ENCODE measurements at regions not wholly inside any gene's neighbourhood (a gene's known extent, or its start where the extent isn't known, plus 50 kb on each side); places are given as distances from the start of the nearest gene placed in this dataset.

DNA sequence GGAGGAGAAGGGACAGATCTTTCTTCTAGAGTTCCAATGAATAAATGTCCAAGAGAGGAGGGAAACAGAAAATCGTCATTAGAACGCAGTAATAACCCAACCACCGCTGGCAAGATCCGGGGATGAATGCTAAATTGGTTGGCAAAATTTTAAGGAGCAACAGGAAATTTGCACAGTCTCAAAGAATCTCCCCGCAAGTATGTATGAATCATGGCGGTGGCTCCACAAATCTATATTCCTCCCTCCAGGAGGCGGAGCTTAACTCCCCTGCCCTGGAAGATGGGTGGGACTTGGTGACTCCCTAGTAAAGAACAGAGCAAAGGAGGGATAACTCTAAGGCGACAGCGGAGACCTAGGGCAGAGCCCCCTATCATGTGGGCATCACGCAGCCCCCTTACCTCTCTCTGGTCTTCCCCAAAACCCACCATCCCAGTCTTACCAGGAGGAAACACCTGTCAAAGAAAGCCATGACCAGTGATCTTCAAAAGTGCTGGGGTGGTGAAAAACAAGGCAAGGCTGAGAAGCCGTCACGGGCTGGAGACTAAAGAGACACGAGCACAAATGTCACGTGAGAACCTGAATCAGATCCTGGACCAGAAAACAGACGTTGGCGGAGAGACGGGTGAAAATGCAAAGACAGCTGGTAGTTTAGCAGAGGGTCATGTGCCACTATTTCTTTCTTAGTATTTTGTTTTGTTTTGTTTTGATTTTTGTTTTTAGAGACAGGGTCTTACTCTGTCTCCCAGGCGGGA is 125.8 kb downstream of the NCOR2 start:
- Mint-ChIP-seq H3K27ac (peak overlapping the region; percentile 14), H3K4me3 (no peak overlapping the region), H3K9me3 (no peaks in the 10 kb centered on the region), H3K4me1 (peaks cover 14% of the 10 kb centered on the region), H3K36me3 (peaks cover 17% of the 10 kb centered on the region), H3K27me3 (no peaks in the 10 kb centered on the region)

DNA sequence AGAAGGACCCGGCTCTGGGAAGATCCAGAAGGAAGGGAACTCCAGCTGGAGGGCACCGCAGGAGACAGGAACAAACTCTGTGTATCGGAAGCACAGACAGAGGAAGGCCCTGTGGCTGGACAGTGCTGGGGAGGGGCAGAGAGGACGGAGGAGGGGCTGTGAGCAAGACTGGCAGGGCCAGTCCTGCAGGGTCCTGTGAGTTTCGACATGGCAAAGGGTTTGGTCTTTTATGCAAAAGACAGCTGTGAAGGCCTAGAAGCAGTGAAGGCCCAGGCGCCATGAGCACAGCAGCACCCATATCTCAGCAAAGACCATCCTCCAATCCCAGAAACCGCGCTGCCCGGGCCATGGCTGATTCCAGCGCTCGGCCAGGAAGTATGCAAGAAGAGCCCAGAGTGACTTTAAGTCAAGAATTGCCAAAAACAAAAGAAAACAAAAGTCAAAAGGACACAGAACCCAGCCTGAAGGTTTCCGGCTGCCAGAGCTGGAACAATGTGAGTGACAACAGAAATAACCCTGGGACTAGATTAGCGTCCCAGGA is 126.5 kb downstream of the NCOR2 start:
- H3K9me3 Mint-ChIP-seq: no peaks in the 10 kb centered on the region
- H3K27me3 Mint-ChIP-seq: no peaks in the 10 kb centered on the region
- H3K36me3 Mint-ChIP-seq: peaks cover 14% of the 10 kb centered on the region
- peak overlapping the region; percentile 62 for H3K27ac Mint-ChIP-seq
- H3K4me1 Mint-ChIP-seq: peaks cover 14% of the 10 kb centered on the region
- no peak overlapping the region for H3K4me3 Mint-ChIP-seq

DNA sequence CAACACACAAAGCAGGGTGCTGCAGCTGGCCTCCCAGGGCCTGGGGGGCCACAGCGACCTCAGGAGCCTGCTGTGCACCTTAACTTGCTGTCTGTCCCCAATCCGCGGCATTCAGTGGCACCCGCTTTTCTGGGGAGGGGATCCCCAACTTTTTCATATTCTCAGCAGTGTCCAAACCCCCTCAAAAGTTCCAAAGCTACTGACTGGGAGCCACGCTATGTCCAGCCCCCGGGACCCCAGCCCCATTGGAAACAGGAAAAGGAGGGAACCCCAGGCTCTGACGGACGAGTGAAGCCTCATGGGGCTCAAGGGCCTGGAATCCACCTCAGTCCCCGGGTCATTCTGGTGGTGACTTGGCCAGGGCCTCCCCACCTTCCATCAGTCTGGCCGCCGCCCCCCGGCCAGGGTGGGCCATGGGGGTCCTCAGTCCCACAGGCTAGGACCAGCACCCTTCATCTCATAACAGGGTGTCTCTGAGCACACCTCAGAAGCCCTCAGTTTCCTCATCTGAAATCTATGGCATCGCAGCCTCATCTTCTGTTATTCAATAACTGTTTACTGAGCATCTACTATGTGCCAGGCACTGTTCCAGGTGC is 127.3 kb downstream of the NCOR2 start:
- peaks cover 14% of the 10 kb centered on the region for H3K36me3 Mint-ChIP-seq

DNA sequence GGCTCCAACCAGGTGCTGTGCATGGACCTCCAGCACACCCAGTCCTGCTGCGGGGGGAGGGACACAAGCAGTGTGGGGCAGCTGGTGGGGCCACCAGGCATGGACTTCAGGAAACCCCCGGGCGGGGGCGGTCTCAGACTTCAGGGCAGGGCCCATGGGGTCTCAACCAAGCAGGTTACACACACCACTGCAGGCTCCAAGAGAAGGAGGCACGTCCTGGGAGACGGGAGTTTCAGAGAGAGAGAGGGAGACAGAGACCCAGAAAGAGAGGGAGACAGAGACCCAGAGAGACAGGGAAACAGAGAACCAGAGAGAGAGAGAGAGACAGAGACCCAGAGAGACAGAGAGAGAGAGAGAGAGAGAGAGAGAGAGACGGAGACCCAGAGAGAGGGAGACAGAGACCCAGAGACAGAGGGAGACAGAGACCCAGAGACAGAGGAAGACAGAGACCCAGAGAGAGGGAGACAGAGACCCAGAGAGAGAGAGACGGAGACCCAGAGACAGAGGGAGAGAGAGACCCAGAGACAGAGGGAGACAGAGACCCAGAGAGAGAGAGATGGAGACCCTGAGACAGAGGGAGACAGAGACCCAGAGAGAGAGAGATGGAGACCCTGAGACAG is 128.9 kb downstream of the NCOR2 start:
- no peak overlapping the region for H3K4me3 Mint-ChIP-seq
- peaks cover 6% of the 10 kb centered on the region for H3K36me3 Mint-ChIP-seq
- peak overlapping the region; percentile 51 for H3K27ac Mint-ChIP-seq
- peaks cover 9% of the 10 kb centered on the region for H3K4me1 Mint-ChIP-seq
- no peaks in the 10 kb centered on the region for H3K9me3 Mint-ChIP-seq
- H3K27me3 Mint-ChIP-seq: no peaks in the 10 kb centered on the region

More for the DNA sequence above, 127.3 kb downstream of the NCOR2 start:
- Mint-ChIP-seq H3K4me3 (no peak overlapping the region), H3K27ac (peak overlapping the region; percentile 8), H3K27me3 (no peaks in the 10 kb centered on the region), H3K9me3 (no peaks in the 10 kb centered on the region), H3K4me1 (peaks cover 14% of the 10 kb centered on the region)

- Mint-ChIP-seq H3K27me3 (no peaks in the 10 kb centered on the region), H3K4me1 (peaks cover 9% of the 10 kb centered on the region), H3K27ac (peak overlapping the region; percentile 51), H3K9me3 (no peaks in the 10 kb centered on the region), H3K4me3 (no peak overlapping the region), H3K36me3 (peaks cover 6% of the 10 kb centered on the region)
Measured at GRCh38 chr12:124437617-124438436, 129.6 kb downstream of the NCOR2 start.

- no peak overlapping the region for H3K4me3 Mint-ChIP-seq
- H3K9me3 Mint-ChIP-seq: no peaks in the 10 kb centered on the region
- H3K27ac Mint-ChIP-seq: no peak overlapping the region
- H3K4me1 Mint-ChIP-seq: peaks cover 5% of the 10 kb centered on the region
- H3K36me3 Mint-ChIP-seq: peaks cover 2% of the 10 kb centered on the region
- no peaks in the 10 kb centered on the region for H3K27me3 Mint-ChIP-seq
Measured at GRCh38 chr12:124437121-124437520, 130.3 kb downstream of the NCOR2 start.

DNA sequence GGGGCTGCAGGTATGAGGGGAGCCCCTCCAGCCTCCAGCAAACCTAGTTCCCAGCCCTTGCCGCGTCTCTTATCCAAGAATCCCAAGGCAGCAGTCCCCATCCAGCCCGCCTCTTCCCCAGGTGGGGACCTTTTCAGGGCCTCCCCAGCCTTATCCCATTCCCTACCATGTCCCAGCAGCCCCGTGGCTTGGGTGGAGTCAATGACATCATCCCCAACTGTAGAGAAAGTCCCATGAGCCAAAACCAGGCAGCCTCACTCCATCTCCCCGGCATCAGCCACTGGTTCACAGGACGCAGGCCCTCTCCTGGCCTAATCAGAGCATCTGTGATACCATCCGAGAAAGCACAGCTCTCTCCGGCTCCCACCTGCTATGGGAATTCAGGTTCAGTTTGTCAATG is 131.0 kb downstream of the NCOR2 start:
- Mint-ChIP-seq H3K9me3 (no peaks in the 10 kb centered on the region), H3K4me1 (peaks cover 3% of the 10 kb centered on the region), H3K4me3 (no peak overlapping the region), H3K27me3 (no peaks in the 10 kb centered on the region), H3K27ac (no peak overlapping the region), H3K36me3 (peaks cover 2% of the 10 kb centered on the region)

GRCh38 chr12:124435806-124436345 is 131.5 kb downstream of the NCOR2 start:
- Mint-ChIP-seq H3K36me3 (no peaks in the 10 kb centered on the region), H3K4me1 (no peaks in the 10 kb centered on the region), H3K9me3 (no peaks in the 10 kb centered on the region), H3K4me3 (no peak overlapping the region), H3K27ac (no peak overlapping the region), H3K27me3 (no peaks in the 10 kb centered on the region)

- no peak overlapping the region for H3K27ac Mint-ChIP-seq
- no peaks in the 10 kb centered on the region for H3K4me1 Mint-ChIP-seq
- no peaks in the 10 kb centered on the region for H3K36me3 Mint-ChIP-seq
- no peaks in the 10 kb centered on the region for H3K9me3 Mint-ChIP-seq
- no peak overlapping the region for H3K4me3 Mint-ChIP-seq
- no peaks in the 10 kb centered on the region for H3K27me3 Mint-ChIP-seq
Measured at GRCh38 chr12:124434951-124435805, 132.2 kb downstream of the NCOR2 start.

DNA sequence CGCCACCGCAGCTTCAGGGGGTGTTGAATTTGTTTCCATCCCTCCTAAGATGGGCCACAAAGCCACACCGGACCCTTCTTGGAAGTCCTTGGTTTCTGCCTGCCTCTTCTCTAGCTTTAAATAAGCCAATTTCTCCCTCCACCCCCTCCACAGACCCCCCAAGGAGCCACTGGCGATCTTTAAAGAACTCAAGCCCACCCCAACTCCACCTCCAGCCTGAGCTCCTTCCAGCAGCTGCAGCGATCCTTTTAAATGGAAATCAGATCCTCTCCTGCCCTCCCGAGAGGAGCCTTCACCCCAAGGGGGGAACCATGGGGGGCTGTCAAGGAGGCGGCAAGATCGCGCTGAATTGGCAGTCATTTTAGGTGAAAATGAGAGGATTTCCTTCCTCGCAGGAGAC is 133.1 kb downstream of the NCOR2 start:
- H3K27me3 Mint-ChIP-seq: no peaks in the 10 kb centered on the region
- no peak overlapping the region for H3K27ac Mint-ChIP-seq
- no peak overlapping the region for H3K4me3 Mint-ChIP-seq
- H3K9me3 Mint-ChIP-seq: no peaks in the 10 kb centered on the region
- H3K4me1 Mint-ChIP-seq: no peaks in the 10 kb centered on the region
- no peaks in the 10 kb centered on the region for H3K36me3 Mint-ChIP-seq

- Mint-ChIP-seq H3K36me3 (no peaks in the 10 kb centered on the region), H3K9me3 (no peaks in the 10 kb centered on the region), H3K27me3 (no peaks in the 10 kb centered on the region), H3K4me1 (no peaks in the 10 kb centered on the region), H3K27ac (no peak overlapping the region), H3K4me3 (no peak overlapping the region)
Measured at GRCh38 chr12:124433879-124434278, 133.5 kb downstream of the NCOR2 start.

- no peak overlapping the region for H3K4me3 Mint-ChIP-seq
- H3K36me3 Mint-ChIP-seq: no peaks in the 10 kb centered on the region
- H3K27ac Mint-ChIP-seq: no peak overlapping the region
- no peaks in the 10 kb centered on the region for H3K9me3 Mint-ChIP-seq
- no peaks in the 10 kb centered on the region for H3K27me3 Mint-ChIP-seq
- no peaks in the 10 kb centered on the region for H3K4me1 Mint-ChIP-seq
Measured at GRCh38 chr12:124433147-124433874, 134.1 kb downstream of the NCOR2 start.

- Mint-ChIP-seq H3K27ac (no peak overlapping the region), H3K9me3 (no peaks in the 10 kb centered on the region), H3K4me1 (no peaks in the 10 kb centered on the region), H3K36me3 (no peaks in the 10 kb centered on the region), H3K4me3 (no peak overlapping the region), H3K27me3 (no peaks in the 10 kb centered on the region)
Measured at GRCh38 chr12:124432376-124432775, 135.0 kb downstream of the NCOR2 start.

DNA sequence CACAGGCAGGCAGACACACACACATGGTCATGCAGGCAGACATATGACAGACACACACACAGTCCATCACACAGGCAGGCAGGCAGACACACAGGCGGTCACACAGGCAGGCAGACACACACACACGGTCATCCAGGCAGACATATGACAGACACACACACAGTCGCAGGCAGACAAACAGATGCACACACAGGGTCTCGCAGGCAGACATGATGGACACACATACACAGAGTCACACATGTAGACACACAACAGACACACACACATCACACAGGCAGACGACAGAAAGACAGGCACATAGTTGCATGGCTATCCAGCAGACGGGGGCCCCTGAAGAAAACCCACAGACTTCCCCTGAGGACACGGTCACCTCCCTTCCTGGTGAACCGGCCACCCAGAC is 135.4 kb downstream of the NCOR2 start:
- H3K4me1 Mint-ChIP-seq: no peaks in the 10 kb centered on the region
- H3K27me3 Mint-ChIP-seq: no peaks in the 10 kb centered on the region
- H3K27ac Mint-ChIP-seq: no peak overlapping the region
- H3K4me3 Mint-ChIP-seq: no peak overlapping the region
- no peaks in the 10 kb centered on the region for H3K36me3 Mint-ChIP-seq
- H3K9me3 Mint-ChIP-seq: no peaks in the 10 kb centered on the region
